Vagina (tissue), 2 donors: ENCODE measurements at regions not wholly inside any gene's neighbourhood (a gene's known extent, or its start where the extent isn't known, plus 50 kb on each side); places are given as distances from the start of the nearest gene placed in this dataset.

Source experiments
- POLR2A ChIP-seq, 2 donors: fragments of 450-650 bp; IDR thresholded peaks; one replicate each; pipeline ENCODE4 v1.6.1; 2017; ENCODE audit warnings: antibody characterized with exemption in 2 of 2, mild to moderate bottlenecking in 2 of 2, moderate library complexity in 2 of 2
- POLR2AphosphoS5 ChIP-seq, 2 donors: sonication (generic); formaldehyde crosslinking; IDR thresholded peaks; one replicate each; pipeline ENCODE4 v1.9.0; 2017; ENCODE audit warnings: antibody characterized with exemption in 2 of 2, mild to moderate bottlenecking in 2 of 2, low read depth in 1 of 2; ENCODE audit not compliant: insufficient read depth in 1 of 2
- TF ChIP-seq, protein P1 (sequence below), 3 experiments: fragments of 450-650 bp in 2 of 3; fragments of 200-600 bp in 1 of 3; sonication (generic) in 1 of 3; IDR thresholded peaks; one replicate each; pipeline ENCODE4 v1.5.1; 2017 to 2019; ENCODE audit warnings: antibody characterized with exemption in 3 of 3, mild to moderate bottlenecking in 2 of 3, moderate library complexity in 2 of 3

- TF ChIP-seq POLR2AphosphoS5 (IDR thresholded peaks at IDR 0.05; ENCODE audit: insufficient read depth in 1 of 2, low read depth in 1 of 2) (no peak), POLR2A (IDR thresholded peaks at IDR 0.05) (no peak)
- TF ChIP-seq, protein P1, sequence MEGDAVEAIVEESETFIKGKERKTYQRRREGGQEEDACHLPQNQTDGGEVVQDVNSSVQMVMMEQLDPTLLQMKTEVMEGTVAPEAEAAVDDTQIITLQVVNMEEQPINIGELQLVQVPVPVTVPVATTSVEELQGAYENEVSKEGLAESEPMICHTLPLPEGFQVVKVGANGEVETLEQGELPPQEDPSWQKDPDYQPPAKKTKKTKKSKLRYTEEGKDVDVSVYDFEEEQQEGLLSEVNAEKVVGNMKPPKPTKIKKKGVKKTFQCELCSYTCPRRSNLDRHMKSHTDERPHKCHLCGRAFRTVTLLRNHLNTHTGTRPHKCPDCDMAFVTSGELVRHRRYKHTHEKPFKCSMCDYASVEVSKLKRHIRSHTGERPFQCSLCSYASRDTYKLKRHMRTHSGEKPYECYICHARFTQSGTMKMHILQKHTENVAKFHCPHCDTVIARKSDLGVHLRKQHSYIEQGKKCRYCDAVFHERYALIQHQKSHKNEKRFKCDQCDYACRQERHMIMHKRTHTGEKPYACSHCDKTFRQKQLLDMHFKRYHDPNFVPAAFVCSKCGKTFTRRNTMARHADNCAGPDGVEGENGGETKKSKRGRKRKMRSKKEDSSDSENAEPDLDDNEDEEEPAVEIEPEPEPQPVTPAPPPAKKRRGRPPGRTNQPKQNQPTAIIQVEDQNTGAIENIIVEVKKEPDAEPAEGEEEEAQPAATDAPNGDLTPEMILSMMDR (IDR thresholded peaks at IDR 0.05), result no peak
Measured at GRCh38 chr4:35867057-35867456, 377.3 kb downstream of the ARAP2 start.
